AG04450 (cell line): ENCODE measurements at regions not wholly inside any gene's neighbourhood (a gene's known extent, or its start where the extent isn't known, plus 50 kb on each side); places are given as distances from the start of the nearest gene placed in this dataset.

Source experiments
- CTCF ChIA-PET: fragments of 300-600, 350-600 bp; formaldehyde crosslinking; extraction: SDS; loops from one replicate; lab custom pipeline; 2022; ENCODE audit warnings: antibody characterized with exemption, inconsistent platforms; lab: Charles Lee
- POLR2A ChIA-PET: fragments of 350-600 bp; formaldehyde crosslinking; extraction: SDS; loops from one replicate; lab custom pipeline; 2021; ENCODE audit warnings: antibody characterized with exemption, inconsistent platforms; lab: Yijun Ruan, JAX
- DNase-seq: peaks from one replicate; pipeline ENCODE4 v3.0.0-alpha.2; 2011; ENCODE audit warnings: low read depth, low spot score
- H3K27ac ChIP-seq: one replicate; pipeline ENCODE4 v1.5.1; 2012; ENCODE audit warnings: low read depth, low read length, control low read depth
- H3K27me3 ChIP-seq: one replicate; pipeline ENCODE4 v1.6.0; 2012; ENCODE audit warnings: low read length; ENCODE audit not compliant: control insufficient read depth, insufficient read depth
- H3K4me3 ChIP-seq: 2 replicates; pipeline ENCODE4 v1.5.1; 2011; ENCODE audit warnings: mild to moderate bottlenecking, low read depth, low read length, control low read depth
- H3K9me3 ChIP-seq: 2 replicates; pipeline ENCODE4 v1.5.1; 2012; ENCODE audit warnings: low read length; ENCODE audit not compliant: control insufficient read depth, insufficient read depth
- TF ChIP-seq, protein P1 (sequence below): IDR thresholded peaks from 2 replicates; pipeline ENCODE4 v1.5.1; 2011; ENCODE audit warnings: low read depth, low read length, control low read depth, inconsistent platforms

DNA sequence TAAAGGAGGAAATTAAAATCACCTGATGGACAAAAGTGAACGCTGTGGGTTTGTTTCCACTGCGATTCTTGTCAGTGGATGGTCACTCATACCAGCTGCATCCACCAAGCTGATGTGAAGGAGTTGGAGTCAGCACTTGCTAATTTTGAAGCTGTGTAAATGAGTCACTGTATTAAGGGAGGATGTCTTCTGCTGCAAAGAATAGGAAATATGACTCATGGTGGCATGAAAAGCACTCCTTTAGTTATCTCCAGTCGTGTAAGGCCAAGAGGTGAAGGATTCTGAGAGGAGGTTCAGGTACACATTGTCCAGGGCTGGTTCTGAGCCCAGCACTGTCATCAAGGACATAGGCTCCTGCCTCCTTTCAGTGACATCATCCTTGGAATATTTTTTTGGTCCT lies 71.7 kb upstream of the SKOR2 start:
- Histone ChIP-seq H3K9me3 (peaks cover 18% of the 10 kb centered on the region), H3K27me3 (no peaks in the 10 kb centered on the region), H3K4me3 (no peak overlapping the region), H3K27ac (no peak overlapping the region)
- ChIA-PET POLR2A (no interaction called here), CTCF (no interaction called here)
- TF ChIP-seq, protein P1, sequence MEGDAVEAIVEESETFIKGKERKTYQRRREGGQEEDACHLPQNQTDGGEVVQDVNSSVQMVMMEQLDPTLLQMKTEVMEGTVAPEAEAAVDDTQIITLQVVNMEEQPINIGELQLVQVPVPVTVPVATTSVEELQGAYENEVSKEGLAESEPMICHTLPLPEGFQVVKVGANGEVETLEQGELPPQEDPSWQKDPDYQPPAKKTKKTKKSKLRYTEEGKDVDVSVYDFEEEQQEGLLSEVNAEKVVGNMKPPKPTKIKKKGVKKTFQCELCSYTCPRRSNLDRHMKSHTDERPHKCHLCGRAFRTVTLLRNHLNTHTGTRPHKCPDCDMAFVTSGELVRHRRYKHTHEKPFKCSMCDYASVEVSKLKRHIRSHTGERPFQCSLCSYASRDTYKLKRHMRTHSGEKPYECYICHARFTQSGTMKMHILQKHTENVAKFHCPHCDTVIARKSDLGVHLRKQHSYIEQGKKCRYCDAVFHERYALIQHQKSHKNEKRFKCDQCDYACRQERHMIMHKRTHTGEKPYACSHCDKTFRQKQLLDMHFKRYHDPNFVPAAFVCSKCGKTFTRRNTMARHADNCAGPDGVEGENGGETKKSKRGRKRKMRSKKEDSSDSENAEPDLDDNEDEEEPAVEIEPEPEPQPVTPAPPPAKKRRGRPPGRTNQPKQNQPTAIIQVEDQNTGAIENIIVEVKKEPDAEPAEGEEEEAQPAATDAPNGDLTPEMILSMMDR = no peak
- no peak for DNase-seq

DNA sequence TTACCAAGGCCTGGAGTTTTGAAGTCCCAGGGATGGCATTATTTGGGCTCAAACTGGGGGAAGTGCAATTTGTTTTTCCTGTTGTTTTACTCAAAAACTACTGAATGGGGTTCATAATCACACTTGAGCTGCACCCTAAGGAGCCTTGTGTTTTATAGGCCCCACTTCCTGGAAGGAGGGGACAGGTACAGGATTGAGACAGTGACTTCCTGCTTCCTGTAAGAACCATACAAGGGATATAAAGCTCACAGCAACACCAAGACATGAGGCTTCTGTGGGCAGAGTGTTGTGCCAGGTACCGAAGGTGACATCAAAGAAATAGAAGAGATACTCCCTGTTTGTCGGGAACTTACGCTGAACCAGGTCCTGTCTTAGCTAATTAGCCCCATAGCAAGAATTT lies 70.4 kb upstream of the SKOR2 start:
- Histone ChIP-seq H3K4me3 (no peak overlapping the region), H3K27ac (no peak overlapping the region), H3K27me3 (no peaks in the 10 kb centered on the region), H3K9me3 (peaks cover 14% of the 10 kb centered on the region; the same call in 1 of the 2 replicates)
- POLR2A ChIA-PET = no interaction called here
- DNase-seq = no peak
- TF ChIP-seq, protein P1 = no peak
- CTCF ChIA-PET = no interaction called here

DNA sequence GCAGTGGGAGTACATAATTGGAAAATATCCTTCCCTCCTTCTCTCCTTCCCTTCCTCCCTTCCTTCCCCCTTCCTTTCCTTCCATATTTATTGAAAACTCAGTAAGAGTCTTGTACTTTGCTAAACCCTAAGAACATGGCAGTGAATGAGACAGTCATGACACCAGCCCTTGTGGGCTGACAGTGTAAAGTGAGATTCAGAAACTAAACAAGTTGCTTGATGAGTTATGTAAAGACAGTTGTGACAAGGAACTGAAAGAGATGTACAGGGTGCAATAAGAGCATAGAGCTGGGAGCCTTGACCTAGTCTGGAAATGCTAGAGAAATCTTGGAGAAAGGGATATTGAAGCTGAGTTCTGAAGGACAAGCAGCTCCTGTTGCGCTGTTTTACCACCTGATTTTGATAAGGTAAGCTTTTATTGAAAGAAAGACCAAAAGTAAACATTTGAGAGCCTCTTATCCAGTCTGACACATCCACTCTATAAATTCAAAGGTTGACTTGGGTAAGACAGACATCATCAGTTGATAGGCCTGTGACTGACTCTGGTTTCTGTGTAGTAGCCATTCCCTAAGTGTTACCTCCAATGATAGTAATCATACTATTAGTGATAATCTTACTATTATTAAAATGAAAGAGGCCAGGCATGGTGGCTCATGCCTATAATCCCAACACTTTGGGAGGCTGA lies 66.5 kb upstream of the SKOR2 start:
- Histone ChIP-seq H3K27ac (no peak overlapping the region), H3K27me3 (no peaks in the 10 kb centered on the region), H3K4me3 (no peak overlapping the region), H3K9me3 (peaks cover 6% of the 10 kb centered on the region)
- ChIA-PET CTCF (no interaction called here), POLR2A (no interaction called here)
- TF ChIP-seq, protein P1 = no peak
- DNase-seq = no peak

DNA sequence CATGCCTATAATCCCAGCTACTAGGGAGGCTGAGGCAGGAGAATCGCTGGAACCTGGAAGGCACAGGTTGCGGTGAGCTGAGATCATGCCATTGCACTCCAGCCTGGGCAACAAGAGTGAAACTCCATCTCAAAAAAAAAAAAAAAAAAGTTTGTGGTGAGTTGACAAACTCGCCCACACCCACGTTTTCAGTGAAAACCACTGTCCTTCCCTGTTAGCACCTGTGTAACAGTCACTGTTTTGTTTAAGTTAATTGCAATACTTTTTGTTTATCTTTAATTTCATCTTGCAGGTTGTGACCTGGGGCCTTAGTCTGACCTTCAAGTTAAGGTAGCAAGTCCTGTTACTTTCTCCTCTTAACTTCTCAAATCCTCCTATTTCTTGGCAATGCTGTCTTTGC lies 65.5 kb upstream of the SKOR2 start:
- DNase-seq = no peak
- Histone ChIP-seq H3K27ac (no peak overlapping the region), H3K4me3 (no peak overlapping the region), H3K27me3 (no peaks in the 10 kb centered on the region), H3K9me3 (peaks cover 6% of the 10 kb centered on the region)
- CTCF ChIA-PET = interaction anchor here (0.7 kb wide), 1 partner anchor 217 kb away, joined by 6 read pairs; no protein-coding TSS in a partner anchor
- TF ChIP-seq, protein P1 = no peak
- POLR2A ChIA-PET = no interaction called here

DNA sequence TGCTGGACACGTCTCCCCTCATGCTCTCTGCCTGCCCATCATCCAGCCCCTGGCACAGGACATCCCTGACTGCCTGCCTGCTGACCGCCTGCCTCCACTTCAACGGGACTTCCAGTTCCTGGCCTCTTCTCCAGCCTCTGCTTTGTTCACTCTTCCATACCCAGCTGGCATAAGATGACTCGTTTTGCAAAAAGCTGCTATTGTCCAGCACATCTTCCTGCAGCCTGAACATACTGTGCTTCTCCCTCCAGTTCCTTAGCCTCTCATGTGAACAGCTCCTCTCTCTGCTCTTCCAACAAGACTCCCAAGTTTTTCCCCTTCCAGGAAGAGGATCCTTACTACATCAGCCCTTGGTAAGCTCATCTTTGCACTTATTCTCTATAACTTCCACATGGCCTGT lies 62.4 kb upstream of the SKOR2 start:
- Histone ChIP-seq H3K27ac (no peak overlapping the region), H3K27me3 (no peaks in the 10 kb centered on the region)
- no peak for DNase-seq

More for the DNA sequence above, 62.4 kb upstream of the SKOR2 start:
- peaks cover 7% of the 10 kb centered on the region for H3K9me3 ChIP-seq
- CTCF ChIA-PET = no interaction called here
- no peak overlapping the region for H3K4me3 ChIP-seq
- POLR2A ChIA-PET = no interaction called here
- TF ChIP-seq, protein P1 = no peak
